AG04449 (cell line): ENCODE measurements at regions not wholly inside any gene's neighbourhood (a gene's known extent, or its start where the extent isn't known, plus 50 kb on each side); places are given as distances from the start of the nearest gene placed in this dataset.
"Not testable (repeated sequence)": the region's sequence is repeated elsewhere in the genome, so short reads cannot be mapped to it uniquely, and the experiment has no call there.

Experiments
- CTCF ChIA-PET: fragments of 350-600 bp; formaldehyde crosslinking; extraction: SDS; loops from one replicate; lab custom pipeline; 2021; ENCODE audit warnings: antibody characterized with exemption; lab: Yijun Ruan, JAX
- POLR2A ChIA-PET: fragments of 400-600, 350-600 bp; formaldehyde crosslinking; extraction: SDS; loops from one replicate; lab custom pipeline; 2020; ENCODE audit warnings: antibody characterized with exemption, inconsistent platforms; lab: Yijun Ruan, JAX
- DNase-seq: peaks from one replicate; pipeline ENCODE4 v3.0.0-alpha.2; 2010; ENCODE audit warnings: low read depth, low spot score
- H3K4me3 ChIP-seq: 2 replicates; pipeline ENCODE4 v1.5.1; 2011; ENCODE audit warnings: low read depth, mild to moderate bottlenecking, control low read depth, low read length
- TF ChIP-seq, protein P1 (sequence below): IDR thresholded peaks from one replicate; pipeline ENCODE4 v1.5.1; 2011; ENCODE audit warnings: mild to moderate bottlenecking, moderate library complexity, low read length, control low read depth, inconsistent platforms; ENCODE audit not compliant: insufficient read depth; ENCODE audit errors: missing control alignments

DNA sequence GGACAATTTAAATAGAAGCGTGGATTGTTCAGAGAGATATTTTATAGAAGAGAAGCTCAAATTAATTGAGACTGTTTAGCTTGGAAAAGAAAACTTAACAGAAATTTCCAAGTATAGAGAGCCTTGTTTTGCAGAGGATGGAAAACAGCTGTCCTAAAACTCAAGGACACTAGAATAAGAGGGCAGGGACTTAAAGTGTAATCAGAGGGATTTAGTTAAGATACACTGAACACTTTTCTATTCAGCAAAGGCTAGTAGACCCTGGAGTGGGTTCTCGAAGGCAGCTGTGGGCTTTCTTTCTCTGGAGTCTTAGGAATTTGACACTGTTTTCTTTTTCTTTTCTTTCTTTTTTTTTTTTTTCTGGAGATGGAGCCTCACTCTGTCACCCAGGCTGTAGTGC is 92.7 kb upstream of the ARX start:
- TF ChIP-seq, protein P1, sequence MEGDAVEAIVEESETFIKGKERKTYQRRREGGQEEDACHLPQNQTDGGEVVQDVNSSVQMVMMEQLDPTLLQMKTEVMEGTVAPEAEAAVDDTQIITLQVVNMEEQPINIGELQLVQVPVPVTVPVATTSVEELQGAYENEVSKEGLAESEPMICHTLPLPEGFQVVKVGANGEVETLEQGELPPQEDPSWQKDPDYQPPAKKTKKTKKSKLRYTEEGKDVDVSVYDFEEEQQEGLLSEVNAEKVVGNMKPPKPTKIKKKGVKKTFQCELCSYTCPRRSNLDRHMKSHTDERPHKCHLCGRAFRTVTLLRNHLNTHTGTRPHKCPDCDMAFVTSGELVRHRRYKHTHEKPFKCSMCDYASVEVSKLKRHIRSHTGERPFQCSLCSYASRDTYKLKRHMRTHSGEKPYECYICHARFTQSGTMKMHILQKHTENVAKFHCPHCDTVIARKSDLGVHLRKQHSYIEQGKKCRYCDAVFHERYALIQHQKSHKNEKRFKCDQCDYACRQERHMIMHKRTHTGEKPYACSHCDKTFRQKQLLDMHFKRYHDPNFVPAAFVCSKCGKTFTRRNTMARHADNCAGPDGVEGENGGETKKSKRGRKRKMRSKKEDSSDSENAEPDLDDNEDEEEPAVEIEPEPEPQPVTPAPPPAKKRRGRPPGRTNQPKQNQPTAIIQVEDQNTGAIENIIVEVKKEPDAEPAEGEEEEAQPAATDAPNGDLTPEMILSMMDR, result no peak
- no peak for DNase-seq
- ChIA-PET POLR2A (no interaction called here), CTCF (no interaction called here)
- H3K4me3 ChIP-seq, result no peak overlapping the region

DNA sequence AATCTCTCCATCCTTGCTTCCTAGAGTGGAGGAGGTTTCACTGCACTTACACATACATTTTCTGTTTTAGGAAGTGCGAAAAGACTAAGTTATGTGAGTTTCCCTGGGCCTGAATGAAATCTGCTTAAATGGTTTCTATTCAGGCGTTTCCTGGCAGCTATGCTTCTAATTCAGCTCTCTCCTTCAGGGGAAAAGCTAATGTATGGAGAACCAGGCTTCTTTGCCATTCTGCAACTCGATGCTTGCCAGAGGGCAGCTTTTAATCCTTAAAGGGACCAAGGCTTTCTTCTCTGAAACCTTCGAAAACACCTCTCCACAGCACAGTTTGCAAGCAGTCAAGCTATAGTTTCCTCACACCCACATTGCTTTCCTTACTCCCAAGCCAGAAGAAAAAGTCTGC is 89.5 kb upstream of the ARX start:
- TF ChIP-seq, protein P1, result no peak
- no peak overlapping the region for H3K4me3 ChIP-seq
- no peak for DNase-seq
- CTCF ChIA-PET, result no interaction called here
- POLR2A ChIA-PET, result no interaction called here

DNA sequence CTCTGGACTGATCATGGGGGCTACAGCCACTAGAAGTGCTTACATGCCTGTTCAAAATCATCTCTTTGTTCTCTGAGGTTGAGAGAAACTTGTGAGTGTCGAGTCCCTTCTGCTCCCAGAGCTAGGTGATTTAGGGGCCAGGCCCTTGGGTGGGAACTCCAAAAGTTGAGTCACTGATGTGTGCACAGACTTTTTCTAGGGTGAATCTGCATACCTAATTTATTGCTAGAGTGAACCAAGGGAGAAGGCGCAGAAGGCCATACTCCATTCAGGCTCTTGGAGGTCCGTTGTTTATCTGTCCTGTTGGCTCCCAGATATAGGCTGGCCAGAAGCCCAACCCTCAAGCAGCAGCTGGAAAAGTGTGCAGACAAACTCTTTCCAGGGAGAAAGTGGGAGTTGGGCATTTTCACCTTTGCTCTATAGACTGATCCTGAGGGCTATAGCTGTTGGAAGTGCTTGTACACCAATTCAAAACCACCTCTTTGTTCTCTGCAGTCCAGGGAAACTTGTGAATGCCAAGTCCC is 80.8 kb upstream of the ARX start:
- DNase-seq, result no peak
- ChIA-PET POLR2A (no interaction called here), CTCF (no interaction called here)
- no peak overlapping the region for H3K4me3 ChIP-seq
- TF ChIP-seq, protein P1, result no peak

DNA sequence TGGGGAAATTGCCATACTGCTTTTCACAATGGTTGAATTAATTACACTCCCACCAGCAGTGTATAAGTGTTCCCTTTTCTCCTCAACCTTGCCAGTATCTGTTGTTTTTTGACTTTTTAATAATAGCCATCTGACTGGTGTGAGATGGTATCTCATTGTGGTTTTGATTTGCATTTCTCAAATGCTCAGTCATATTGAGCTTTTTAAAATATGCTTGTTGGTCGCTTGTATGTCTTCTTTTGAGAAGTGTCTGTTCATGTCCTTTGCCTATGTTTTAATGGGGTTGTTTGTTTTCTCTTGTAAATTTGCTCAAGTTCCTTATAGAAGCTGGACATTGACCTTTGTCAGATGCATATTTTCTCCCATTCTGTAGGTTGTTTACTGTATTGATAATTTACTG is 75.4 kb upstream of the ARX start:
- POLR2A ChIA-PET, DNase-seq, H3K4me3 ChIP-seq, CTCF ChIA-PET: not testable (repeated sequence)

GRCh38 chrX:25084446-25084845 is 68.7 kb upstream of the ARX start:
- ChIA-PET CTCF (no interaction called here), POLR2A (no interaction called here)
- H3K4me3 ChIP-seq, result no peak overlapping the region
- TF ChIP-seq, protein P1, result no peak
- no peak for DNase-seq

- H3K4me3 ChIP-seq, result no peak overlapping the region
- POLR2A ChIA-PET, result no interaction called here
- DNase-seq, result no peak
- TF ChIP-seq, protein P1, result no peak
- CTCF ChIA-PET, result no interaction called here
Measured at GRCh38 chrX:25083661-25084060, 67.9 kb upstream of the ARX start.

- no peak for DNase-seq
- ChIA-PET CTCF (no interaction called here), POLR2A (no interaction called here)
- TF ChIP-seq, protein P1, result no peak
- H3K4me3 ChIP-seq, result no peak overlapping the region
Measured at GRCh38 chrX:25079020-25079419, 63.3 kb upstream of the ARX start.
